IgD-negative memory B cell (primary cell): ENCODE measurements at regions not wholly inside any gene's neighbourhood (a gene's known extent, or its start where the extent isn't known, plus 50 kb on each side); places are given as distances from the start of the nearest gene placed in this dataset.

Experiments
- H3K27ac Mint-ChIP-seq, 3 donors: one replicate each; pipeline ENCODE4 v1.8.0; 2020 to 2022; ENCODE audit warnings: mild to moderate bottlenecking in 3 of 3, mixed read lengths in 3 of 3, moderate library complexity in 1 of 3
- H3K27me3 Mint-ChIP-seq: one replicate; pipeline ENCODE4 v1.8.0; 2021; ENCODE audit warnings: mixed read lengths
- H3K36me3 Mint-ChIP-seq: one replicate; pipeline ENCODE4 v1.8.0; 2020; ENCODE audit warnings: mild to moderate bottlenecking, mixed read lengths
- H3K4me1 Mint-ChIP-seq, 3 donors: one replicate each; pipeline ENCODE4 v1.8.0; 2020 to 2022; ENCODE audit warnings: mixed read lengths in 3 of 3, mild to moderate bottlenecking in 1 of 3
- H3K4me3 Mint-ChIP-seq, 4 donors: one replicate each; pipeline ENCODE4 v1.8.0; 2020 to 2022; ENCODE audit warnings: mild to moderate bottlenecking in 4 of 4, mixed read lengths in 4 of 4, moderate library complexity in 3 of 4
- H3K9me3 Mint-ChIP-seq, 3 donors: one replicate each; pipeline ENCODE4 v1.8.0; 2020 to 2021; ENCODE audit warnings: mixed read lengths in 3 of 3, mild to moderate bottlenecking in 1 of 3

DNA sequence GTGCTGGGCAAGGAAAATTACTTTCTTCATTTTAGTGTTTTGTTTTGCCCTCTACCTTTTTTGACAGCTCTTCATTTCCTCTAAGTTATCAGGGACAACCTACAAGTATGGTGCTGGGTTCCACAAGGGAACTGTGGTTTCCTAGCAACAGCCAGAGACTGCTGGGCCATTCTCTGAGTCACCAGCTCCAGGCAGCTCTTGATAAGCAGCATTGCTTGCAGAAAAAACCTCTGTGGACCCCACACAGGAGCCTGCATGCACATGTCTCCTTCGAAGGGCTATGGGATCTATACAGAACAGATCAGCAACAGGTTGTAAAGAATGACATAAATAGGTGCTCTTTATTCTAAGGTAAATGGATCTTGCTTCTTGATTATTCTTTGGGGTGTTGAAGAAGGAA is 81.0 kb upstream of the CCDC196 start:
- peaks cover 0 to 6% (median 4%) of the 10 kb centered on the region in 3 donors for H3K4me1 Mint-ChIP-seq
- no peak overlapping the region for H3K4me3 Mint-ChIP-seq
- no peak overlapping the region for H3K27ac Mint-ChIP-seq
- H3K9me3 Mint-ChIP-seq, result peaks cover 0 to 2% (median 0%) of the 10 kb centered on the region in 3 donors
- H3K36me3 Mint-ChIP-seq, result no peaks in the 10 kb centered on the region
- no peaks in the 10 kb centered on the region for H3K27me3 Mint-ChIP-seq

DNA sequence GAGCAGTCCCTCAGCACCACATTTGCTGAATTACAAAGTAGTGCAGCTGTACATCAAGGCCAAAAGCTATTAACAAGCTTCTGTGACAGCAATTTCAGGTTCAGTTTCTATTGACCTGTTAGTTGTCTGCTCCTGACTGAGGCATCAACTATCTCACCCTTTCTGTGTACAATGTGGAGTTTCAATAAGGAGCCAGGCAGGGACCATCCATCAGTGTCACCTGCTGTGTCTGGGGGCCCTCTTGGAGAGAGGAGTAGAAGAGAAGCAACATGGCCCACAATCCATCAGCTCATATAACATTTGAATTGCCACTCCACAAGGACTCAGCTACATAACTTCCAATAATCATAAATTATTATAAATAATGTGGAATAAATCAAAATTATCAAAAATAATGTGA is 72.3 kb upstream of the CCDC196 start:
- Mint-ChIP-seq H3K4me1 (peaks cover 0 to 1% (median 0%) of the 10 kb centered on the region in 3 donors), H3K36me3 (peaks cover 1% of the 10 kb centered on the region), H3K27ac (no peak overlapping the region), H3K4me3 (no peak overlapping the region), H3K9me3 (peaks cover 0 to 8% (median 3%) of the 10 kb centered on the region in 3 donors), H3K27me3 (no peaks in the 10 kb centered on the region)

DNA sequence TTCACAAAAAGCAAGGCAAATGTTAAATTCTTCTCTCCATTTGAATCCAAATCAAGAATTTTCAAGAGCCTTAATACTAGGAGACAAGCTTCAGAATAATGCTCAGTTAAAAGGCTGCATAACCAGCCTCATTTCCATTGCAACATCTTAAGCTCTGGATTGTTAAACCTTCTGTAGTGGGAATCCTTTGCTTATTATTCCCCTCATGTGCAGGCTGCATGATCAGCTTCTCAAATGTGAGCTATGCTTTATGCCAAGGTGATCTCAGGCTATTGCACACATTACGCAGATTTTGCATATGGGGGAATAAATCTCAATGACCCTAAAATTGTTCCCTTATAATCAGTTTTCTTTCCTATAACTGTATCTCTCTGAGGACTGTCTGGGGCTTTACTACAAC is 71.7 kb upstream of the CCDC196 start:
- no peak overlapping the region for H3K27ac Mint-ChIP-seq
- peaks cover 0 to 8% (median 3%) of the 10 kb centered on the region in 3 donors for H3K9me3 Mint-ChIP-seq
- H3K4me3 Mint-ChIP-seq, result no peak overlapping the region
- peaks cover 0 to 1% (median 0%) of the 10 kb centered on the region in 3 donors for H3K4me1 Mint-ChIP-seq
- no peaks in the 10 kb centered on the region for H3K27me3 Mint-ChIP-seq
- peaks cover 1% of the 10 kb centered on the region for H3K36me3 Mint-ChIP-seq

- Mint-ChIP-seq H3K4me1 (no peaks in the 10 kb centered on the region), H3K9me3 (peaks cover 0 to 8% (median 0%) of the 10 kb centered on the region in 3 donors), H3K27ac (no peak overlapping the region), H3K4me3 (no peak overlapping the region), H3K27me3 (no peaks in the 10 kb centered on the region), H3K36me3 (peaks cover 3% of the 10 kb centered on the region)
Observed at GRCh38 chr14:66420251-66421006, 65.7 kb upstream of the CCDC196 start.

GRCh38 chr14:66421990-66422946 is 63.9 kb upstream of the CCDC196 start:
- Mint-ChIP-seq H3K4me1 (no peaks in the 10 kb centered on the region), H3K4me3 (no peak overlapping the region), H3K27ac (no peak overlapping the region), H3K9me3 (peaks cover 0 to 3% (median 0%) of the 10 kb centered on the region in 3 donors), H3K27me3 (no peaks in the 10 kb centered on the region), H3K36me3 (peaks cover 3% of the 10 kb centered on the region)

GRCh38 chr14:66425402-66425801 is 60.8 kb upstream of the CCDC196 start:
- Mint-ChIP-seq H3K4me3 (no peak overlapping the region), H3K9me3 (no peaks in the 10 kb centered on the region), H3K27me3 (no peaks in the 10 kb centered on the region), H3K4me1 (no peaks in the 10 kb centered on the region), H3K27ac (no peak overlapping the region), H3K36me3 (peaks cover 3% of the 10 kb centered on the region)

DNA sequence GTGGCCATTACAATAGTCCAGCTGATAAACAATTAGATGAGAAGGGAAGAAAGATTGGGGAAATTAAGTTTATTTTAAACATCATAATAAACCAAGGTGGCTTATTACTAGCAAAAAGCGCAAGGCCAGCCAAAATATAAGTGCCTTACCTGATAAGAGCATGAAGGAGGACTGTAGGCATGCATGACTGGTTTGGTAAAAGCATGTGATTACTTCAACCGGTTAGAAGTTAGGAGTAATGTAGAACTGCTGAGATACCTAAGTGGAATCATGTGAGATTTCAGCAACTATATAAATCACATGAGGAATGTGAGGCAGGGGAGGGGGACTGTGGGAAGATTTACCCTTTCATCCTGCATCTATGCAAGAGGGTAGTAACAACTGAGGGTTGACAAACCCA is 59.7 kb upstream of the CCDC196 start:
- H3K27me3 Mint-ChIP-seq, result no peaks in the 10 kb centered on the region
- no peak overlapping the region for H3K4me3 Mint-ChIP-seq
- peaks cover 3% of the 10 kb centered on the region for H3K36me3 Mint-ChIP-seq
- no peaks in the 10 kb centered on the region for H3K9me3 Mint-ChIP-seq
- no peak overlapping the region for H3K27ac Mint-ChIP-seq
- H3K4me1 Mint-ChIP-seq, result no peaks in the 10 kb centered on the region

DNA sequence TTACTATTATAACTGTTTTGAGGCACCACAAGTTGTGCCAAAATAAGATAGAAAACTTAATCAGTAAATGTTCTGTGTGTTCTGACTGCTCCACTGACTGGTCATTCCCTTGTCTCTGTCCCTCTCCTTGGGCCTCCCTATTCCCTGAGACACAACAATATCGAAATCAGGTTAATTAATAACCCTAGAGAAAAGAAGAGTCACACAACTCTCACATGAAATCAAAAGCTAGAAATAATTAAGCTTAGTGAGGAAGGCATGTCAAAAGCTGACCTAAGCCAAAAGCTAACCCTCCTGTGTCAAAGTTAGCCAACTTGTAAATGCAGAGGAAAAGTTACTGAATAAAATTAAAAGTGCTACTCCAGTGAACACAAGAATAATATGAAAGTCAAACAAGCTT is 53.8 kb upstream of the CCDC196 start:
- Mint-ChIP-seq H3K36me3 (no peaks in the 10 kb centered on the region), H3K27ac (no peak overlapping the region)

GRCh38 chr14:66434464-66434863 is 51.7 kb upstream of the CCDC196 start:
- Mint-ChIP-seq H3K27me3 (no peaks in the 10 kb centered on the region), H3K27ac (no peak overlapping the region), H3K9me3 (peaks cover 6 to 20% (median 8%) of the 10 kb centered on the region in 3 donors), H3K4me1 (no peaks in the 10 kb centered on the region), H3K4me3 (no peak overlapping the region), H3K36me3 (no peaks in the 10 kb centered on the region)

More for the DNA sequence above, 53.8 kb upstream of the CCDC196 start:
- no peaks in the 10 kb centered on the region for H3K4me1 Mint-ChIP-seq
- no peak overlapping the region for H3K4me3 Mint-ChIP-seq
- no peaks in the 10 kb centered on the region for H3K27me3 Mint-ChIP-seq
- H3K9me3 Mint-ChIP-seq, result peaks cover 5 to 11% (median 5%) of the 10 kb centered on the region in 3 donors

DNA sequence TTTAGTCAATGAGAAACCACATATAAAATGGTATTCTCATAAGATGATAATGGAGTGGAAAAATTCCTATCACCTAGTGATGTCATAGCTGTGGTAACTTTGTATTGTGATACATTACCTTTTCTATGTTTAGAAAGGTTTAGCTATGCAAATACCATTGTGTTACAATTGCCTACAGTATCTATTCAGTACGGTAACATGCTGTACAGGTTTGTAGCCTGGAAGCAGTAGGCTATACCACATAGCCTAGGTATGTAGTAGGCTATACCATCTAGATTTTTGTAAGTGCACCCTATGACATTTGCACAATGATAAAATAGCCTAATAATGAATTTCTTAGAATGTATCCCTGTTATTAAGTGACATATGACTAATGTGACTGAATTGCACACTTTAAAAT is 50.5 kb upstream of the CCDC196 start:
- Mint-ChIP-seq H3K27me3 (no peaks in the 10 kb centered on the region), H3K27ac (no peak overlapping the region), H3K36me3 (no peaks in the 10 kb centered on the region), H3K4me1 (no peaks in the 10 kb centered on the region), H3K4me3 (no peak overlapping the region), H3K9me3 (peaks cover 11 to 30% (median 16%) of the 10 kb centered on the region in 3 donors)
